ENCODE measurements at regions not wholly inside any gene's neighbourhood (a gene's known extent, or its start where the extent isn't known, plus 50 kb on each side); places are given as distances from the start of the nearest gene placed in this dataset.

DNA sequence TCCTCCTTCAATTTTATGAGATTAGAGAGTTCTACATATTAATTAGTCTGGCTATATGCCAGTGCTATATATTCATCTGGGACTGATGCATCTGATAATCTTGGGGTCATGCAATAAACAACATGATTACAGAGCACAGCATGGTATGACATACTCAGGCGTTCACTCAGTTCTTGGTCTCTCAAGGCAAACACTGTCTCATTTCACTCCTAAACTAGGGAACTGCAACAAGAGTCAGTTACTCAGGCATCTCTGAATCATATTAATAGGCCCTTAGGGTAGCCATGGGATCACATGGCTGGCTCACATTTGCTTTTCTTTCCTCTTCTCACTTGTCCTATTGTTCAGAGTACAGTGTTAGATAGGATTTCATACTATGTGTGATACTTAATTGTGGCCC is 91.8 kb upstream of the TMEM260 start:
- H3K27ac ChIP-seq = no peak overlapping the region
- no peak for TF ChIP-seq ZFX (IDR thresholded peaks at IDR 0.05; ENCODE audit: borderline replicate concordance)
- TF ChIP-seq, protein P1, sequence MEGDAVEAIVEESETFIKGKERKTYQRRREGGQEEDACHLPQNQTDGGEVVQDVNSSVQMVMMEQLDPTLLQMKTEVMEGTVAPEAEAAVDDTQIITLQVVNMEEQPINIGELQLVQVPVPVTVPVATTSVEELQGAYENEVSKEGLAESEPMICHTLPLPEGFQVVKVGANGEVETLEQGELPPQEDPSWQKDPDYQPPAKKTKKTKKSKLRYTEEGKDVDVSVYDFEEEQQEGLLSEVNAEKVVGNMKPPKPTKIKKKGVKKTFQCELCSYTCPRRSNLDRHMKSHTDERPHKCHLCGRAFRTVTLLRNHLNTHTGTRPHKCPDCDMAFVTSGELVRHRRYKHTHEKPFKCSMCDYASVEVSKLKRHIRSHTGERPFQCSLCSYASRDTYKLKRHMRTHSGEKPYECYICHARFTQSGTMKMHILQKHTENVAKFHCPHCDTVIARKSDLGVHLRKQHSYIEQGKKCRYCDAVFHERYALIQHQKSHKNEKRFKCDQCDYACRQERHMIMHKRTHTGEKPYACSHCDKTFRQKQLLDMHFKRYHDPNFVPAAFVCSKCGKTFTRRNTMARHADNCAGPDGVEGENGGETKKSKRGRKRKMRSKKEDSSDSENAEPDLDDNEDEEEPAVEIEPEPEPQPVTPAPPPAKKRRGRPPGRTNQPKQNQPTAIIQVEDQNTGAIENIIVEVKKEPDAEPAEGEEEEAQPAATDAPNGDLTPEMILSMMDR (IDR thresholded peaks at IDR 0.05) = no peak

GRCh38 chr14:56488306-56488705 is 91.3 kb upstream of the TMEM260 start:
- no peak overlapping the region for H3K27ac ChIP-seq
- TF ChIP-seq, protein P1 (IDR thresholded peaks at IDR 0.05) = no peak
- TF ChIP-seq ZFX (IDR thresholded peaks at IDR 0.05; ENCODE audit: borderline replicate concordance) = no peak

DNA sequence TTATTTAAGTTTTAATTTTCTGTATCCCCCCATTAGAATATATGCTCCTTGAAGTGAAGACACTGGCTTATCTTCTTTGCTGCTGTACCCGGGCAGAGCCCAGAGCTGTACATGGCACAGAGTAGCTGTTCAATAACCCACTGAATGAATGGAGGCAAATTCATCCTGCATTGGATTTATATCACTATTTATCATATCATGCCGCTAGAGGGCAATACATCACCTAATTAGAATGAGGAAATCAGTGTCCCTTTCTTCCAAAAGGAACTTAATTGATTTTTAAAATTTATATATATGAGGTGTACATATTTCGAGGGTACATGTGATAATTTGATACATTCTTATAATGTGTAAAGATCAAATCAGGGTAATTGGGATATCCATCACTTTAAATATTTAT is 89.2 kb upstream of the TMEM260 start:
- TF ChIP-seq ZFX (IDR thresholded peaks at IDR 0.05; ENCODE audit: borderline replicate concordance) = no peak
- TF ChIP-seq, protein P1 (IDR thresholded peaks at IDR 0.05) = peak; percentile 69
- no peak overlapping the region for H3K27ac ChIP-seq

DNA sequence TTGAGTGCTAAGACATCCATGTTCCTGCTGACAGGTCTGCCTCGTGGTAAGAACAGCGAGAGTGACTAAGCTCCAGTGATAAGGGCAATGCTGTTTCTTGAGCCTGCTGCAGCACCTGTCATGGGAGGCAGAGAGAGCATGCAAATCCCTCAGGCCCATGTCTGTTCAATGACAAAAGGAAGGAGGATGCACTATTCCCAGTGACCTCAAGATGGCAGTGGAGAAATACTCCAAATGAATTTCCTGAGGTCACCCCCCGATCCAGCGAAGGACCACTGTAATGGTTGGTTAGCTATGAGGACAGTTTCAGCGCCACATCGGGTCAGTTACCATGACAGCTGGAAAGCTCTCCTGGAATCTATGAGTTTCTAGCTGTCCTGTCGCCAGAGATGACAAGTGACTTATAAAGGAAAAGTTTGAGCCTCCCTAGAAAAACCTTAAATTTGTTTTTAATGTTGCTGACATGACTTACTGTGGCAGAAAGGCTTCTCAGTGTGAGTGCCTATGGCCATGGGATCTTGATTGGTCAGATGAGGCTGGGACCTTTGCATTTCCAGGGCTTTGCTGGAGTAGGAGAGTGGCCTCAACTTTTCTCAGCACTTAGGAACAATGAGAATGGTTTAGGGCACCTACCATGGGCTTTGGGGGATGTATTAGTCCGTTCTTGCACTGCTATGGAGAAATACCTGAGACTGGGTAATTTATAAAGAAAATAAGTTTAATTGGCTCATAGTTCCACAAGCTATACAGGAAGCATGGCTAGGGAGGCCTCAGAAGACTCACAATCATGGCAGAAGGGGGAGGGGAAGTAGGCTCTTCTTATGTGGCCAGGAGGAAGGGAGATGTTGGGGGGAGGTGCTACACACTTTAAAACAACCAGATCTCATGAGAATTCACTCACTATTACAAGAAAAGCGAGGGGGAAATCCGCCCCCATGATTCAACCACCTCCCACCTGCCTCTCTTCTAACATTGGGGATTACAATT is 88.0 kb upstream of the TMEM260 start:
- TF ChIP-seq, protein P1 (IDR thresholded peaks at IDR 0.05) = peak; percentile 85
- no peak for TF ChIP-seq ZFX (IDR thresholded peaks at IDR 0.05; ENCODE audit: borderline replicate concordance)
- H3K27ac ChIP-seq = no peak overlapping the region

DNA sequence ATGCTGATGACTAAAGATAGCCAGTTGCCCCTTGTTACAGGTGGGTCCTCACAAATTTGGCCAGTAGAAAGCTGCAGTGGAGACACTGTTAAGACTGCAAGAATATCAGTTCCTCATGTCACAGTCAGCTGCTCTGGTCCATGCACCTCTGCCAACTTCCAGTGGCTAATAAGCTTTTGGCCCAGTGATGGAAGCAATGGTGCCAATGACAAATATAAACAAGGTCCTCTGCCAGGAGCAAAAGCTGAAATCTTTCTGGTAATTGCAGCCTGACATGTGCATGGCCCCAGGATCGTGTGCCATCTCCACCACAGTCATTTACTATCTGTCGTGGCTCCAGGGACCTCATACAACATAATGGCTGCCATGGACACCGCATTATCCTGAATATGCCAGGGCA is 85.4 kb upstream of the TMEM260 start:
- no peak overlapping the region for H3K27ac ChIP-seq
- TF ChIP-seq, protein P1 (IDR thresholded peaks at IDR 0.05) = no peak
- TF ChIP-seq ZFX (IDR thresholded peaks at IDR 0.05; ENCODE audit: borderline replicate concordance) = no peak

GRCh38 chr14:56498112-56498511 is 81.5 kb upstream of the TMEM260 start:
- TF ChIP-seq, protein P1 (IDR thresholded peaks at IDR 0.05) = no peak
- TF ChIP-seq ZFX (IDR thresholded peaks at IDR 0.05; ENCODE audit: borderline replicate concordance) = no peak
- no peak overlapping the region for H3K27ac ChIP-seq

GRCh38 chr14:56501909-56502530 is 77.6 kb upstream of the TMEM260 start:
- no peak overlapping the region for H3K27ac ChIP-seq

More at GRCh38 chr14:56501909-56502530, 77.6 kb upstream of the TMEM260 start:
- TF ChIP-seq, protein P1 (IDR thresholded peaks at IDR 0.05) = no peak
- TF ChIP-seq ZFX (IDR thresholded peaks at IDR 0.05; ENCODE audit: borderline replicate concordance) = no peak
